HG02642 (cell line): ENCODE measurements at regions not wholly inside any gene's neighbourhood (a gene's known extent, or its start where the extent isn't known, plus 50 kb on each side); places are given as distances from the start of the nearest gene placed in this dataset.
"Not testable (repeated sequence)": the region's sequence is repeated elsewhere in the genome, so short reads cannot be mapped to it uniquely, and the experiment has no call there.

Experiments used
- ATAC-seq: cut with Tn5 transposase; IDR thresholded peaks from one replicate; pipeline ENCODE4 v1.9.1; 2021; ENCODE audit warnings: mild to moderate bottlenecking; ENCODE audit not compliant: unreplicated experiment, poor library complexity

- ATAC-seq, result no peak
Measured at GRCh38 chr17:70422862-70423261, 253.5 kb downstream of the KCNJ2 start.

- no peak for ATAC-seq
Measured at GRCh38 chr17:70423562-70423961, 254.2 kb downstream of the KCNJ2 start.

- ATAC-seq, result no peak
Measured at GRCh38 chr17:70426752-70427151, 257.4 kb downstream of the KCNJ2 start.

- ATAC-seq, result no peak
Measured at GRCh38 chr17:70434536-70435490, 265.5 kb downstream of the KCNJ2 start.

GRCh38 chr17:70437656-70438055 is 268.3 kb downstream of the KCNJ2 start:
- no peak for ATAC-seq

- ATAC-seq, result no peak
Measured at GRCh38 chr17:70446446-70446845, 277.1 kb downstream of the KCNJ2 start.

- ATAC-seq, result no peak
Measured at GRCh38 chr17:70447588-70447987, 278.3 kb downstream of the KCNJ2 start.

GRCh38 chr17:70453075-70453474 is 283.7 kb downstream of the KCNJ2 start:
- not testable (repeated sequence) for ATAC-seq

GRCh38 chr17:70454377-70454776 is 285.0 kb downstream of the KCNJ2 start:
- ATAC-seq, result no peak

GRCh38 chr17:70454908-70455307 is 285.6 kb downstream of the KCNJ2 start:
- no peak for ATAC-seq

- no peak for ATAC-seq
Measured at GRCh38 chr17:70464995-70465394, 295.7 kb downstream of the KCNJ2 start.

GRCh38 chr17:70468661-70469060 is 299.3 kb downstream of the KCNJ2 start:
- ATAC-seq, result no peak

GRCh38 chr17:70473049-70473448 is 303.7 kb downstream of the KCNJ2 start:
- no peak for ATAC-seq

GRCh38 chr17:70476368-70476767 is 307.0 kb downstream of the KCNJ2 start:
- no peak for ATAC-seq

- ATAC-seq, result no peak
Measured at GRCh38 chr17:70478902-70479301, 309.6 kb downstream of the KCNJ2 start.

GRCh38 chr17:70479779-70480178 is 310.4 kb downstream of the KCNJ2 start:
- ATAC-seq, result no peak

GRCh38 chr17:70483624-70484023 is 314.3 kb downstream of the KCNJ2 start:
- no peak for ATAC-seq

- no peak for ATAC-seq
Measured at GRCh38 chr17:70484050-70484449, 314.7 kb downstream of the KCNJ2 start.

- ATAC-seq, result no peak
Measured at GRCh38 chr17:70484496-70484895, 315.2 kb downstream of the KCNJ2 start.

GRCh38 chr17:70492368-70492767 is 323.0 kb downstream of the KCNJ2 start:
- no peak for ATAC-seq

GRCh38 chr17:70493277-70493874 is 324.0 kb downstream of the KCNJ2 start:
- ATAC-seq, result no peak

GRCh38 chr17:70498631-70499030 is 329.3 kb downstream of the KCNJ2 start:
- no peak for ATAC-seq
